DMS79 treated with DMSO at 0.1 percent for 48 hours (cell line): ENCODE measurements at regions not wholly inside any gene's neighbourhood (a gene's known extent, or its start where the extent isn't known, plus 50 kb on each side); places are given as distances from the start of the nearest gene placed in this dataset.
"Not testable (repeated sequence)": the region's sequence is repeated elsewhere in the genome, so short reads cannot be mapped to it uniquely, and the experiment has no call there.

Source experiments
- DNase-seq: peaks from one replicate; lab custom pipeline; 2025; lab: John Stamatoyannopoulos, UW

- DNase-seq = no peak
Measured at GRCh38 chr4:33780952-33781791, 2463.1 kb downstream of the ARAP2 start.

GRCh38 chr4:33785843-33786242 is 2458.5 kb downstream of the ARAP2 start:
- no peak for DNase-seq

- DNase-seq = no peak
Measured at GRCh38 chr4:33802578-33802977, 2441.7 kb downstream of the ARAP2 start.

- no peak for DNase-seq
Measured at GRCh38 chr4:33825685-33826084, 2418.6 kb downstream of the ARAP2 start.

- not testable (repeated sequence) for DNase-seq
Measured at GRCh38 chr4:33829356-33829755, 2415.0 kb downstream of the ARAP2 start.

- DNase-seq = no peak
Measured at GRCh38 chr4:33831442-33832066, 2412.8 kb downstream of the ARAP2 start.

- DNase-seq = not testable (repeated sequence)
Measured at GRCh38 chr4:33835764-33836163, 2408.6 kb downstream of the ARAP2 start.

GRCh38 chr4:33837043-33837838 is 2407.1 kb downstream of the ARAP2 start:
- no peak for DNase-seq

GRCh38 chr4:33841120-33841519 is 2403.2 kb downstream of the ARAP2 start:
- DNase-seq = no peak

- no peak for DNase-seq
Measured at GRCh38 chr4:33850371-33850902, 2393.9 kb downstream of the ARAP2 start.

GRCh38 chr4:33853670-33854069 is 2390.6 kb downstream of the ARAP2 start:
- DNase-seq = not testable (repeated sequence)

- no peak for DNase-seq
Measured at GRCh38 chr4:33864290-33864859, 2379.9 kb downstream of the ARAP2 start.

GRCh38 chr4:33873791-33874190 is 2370.5 kb downstream of the ARAP2 start:
- DNase-seq = no peak

GRCh38 chr4:33878710-33879109 is 2365.6 kb downstream of the ARAP2 start:
- DNase-seq = no peak

- no peak for DNase-seq
Measured at GRCh38 chr4:33881176-33881575, 2363.1 kb downstream of the ARAP2 start.

- no peak for DNase-seq
Measured at GRCh38 chr4:33882246-33882990, 2361.9 kb downstream of the ARAP2 start.

GRCh38 chr4:33883111-33883510 is 2361.2 kb downstream of the ARAP2 start:
- DNase-seq = no peak

- DNase-seq = no peak
Measured at GRCh38 chr4:33886356-33886755, 2358.0 kb downstream of the ARAP2 start.

GRCh38 chr4:33890841-33891240 is 2353.5 kb downstream of the ARAP2 start:
- no peak for DNase-seq

- no peak for DNase-seq
Measured at GRCh38 chr4:33911959-33912358, 2332.4 kb downstream of the ARAP2 start.

- no peak for DNase-seq
Measured at GRCh38 chr4:33914386-33914785, 2329.9 kb downstream of the ARAP2 start.
